HG03095 (cell line): ENCODE measurements at regions not wholly inside any gene's neighbourhood (a gene's known extent, or its start where the extent isn't known, plus 50 kb on each side); places are given as distances from the start of the nearest gene placed in this dataset.

Experiments
- ATAC-seq: cut with Tn5 transposase; IDR thresholded peaks from one replicate; pipeline ENCODE4 v1.9.1; 2021; ENCODE audit warnings: moderate library complexity; ENCODE audit not compliant: unreplicated experiment

GRCh38 chr6:165880686-165881085, 217.6 kb upstream of the PDE10A start:
- no peak for ATAC-seq

- no peak for ATAC-seq
Observed at GRCh38 chr6:165877773-165878172, 214.7 kb upstream of the PDE10A start.

- no peak for ATAC-seq
Observed at GRCh38 chr6:165877192-165877591, 214.2 kb upstream of the PDE10A start.

- ATAC-seq: no peak
Observed at GRCh38 chr6:165876588-165876987, 213.5 kb upstream of the PDE10A start.

GRCh38 chr6:165875946-165876345, 212.9 kb upstream of the PDE10A start:
- no peak for ATAC-seq

- ATAC-seq: no peak
Observed at GRCh38 chr6:165873976-165874375, 210.9 kb upstream of the PDE10A start.

- no peak for ATAC-seq
Observed at GRCh38 chr6:165872811-165873210, 209.8 kb upstream of the PDE10A start.

GRCh38 chr6:165872311-165872710, 209.3 kb upstream of the PDE10A start:
- no peak for ATAC-seq

- no peak for ATAC-seq
Observed at GRCh38 chr6:165871571-165871970, 208.5 kb upstream of the PDE10A start.

GRCh38 chr6:165869526-165869925, 206.5 kb upstream of the PDE10A start:
- no peak for ATAC-seq

- no peak for ATAC-seq
Observed at GRCh38 chr6:165864925-165865324, 201.9 kb upstream of the PDE10A start.

- ATAC-seq: no peak
Observed at GRCh38 chr6:165864218-165864617, 201.2 kb upstream of the PDE10A start.

GRCh38 chr6:165863801-165864200, 200.8 kb upstream of the PDE10A start:
- no peak for ATAC-seq

- no peak for ATAC-seq
Observed at GRCh38 chr6:165862813-165863212, 199.8 kb upstream of the PDE10A start.

- no peak for ATAC-seq
Observed at GRCh38 chr6:165861226-165861625, 198.2 kb upstream of the PDE10A start.

GRCh38 chr6:165858586-165858985, 195.5 kb upstream of the PDE10A start:
- ATAC-seq: no peak

- no peak for ATAC-seq
Observed at GRCh38 chr6:165855856-165856255, 192.8 kb upstream of the PDE10A start.

- no peak for ATAC-seq
Observed at GRCh38 chr6:165854863-165855593, 192.0 kb upstream of the PDE10A start.

- no peak for ATAC-seq
Observed at GRCh38 chr6:165854061-165854862, 191.2 kb upstream of the PDE10A start.

- no peak for ATAC-seq
Observed at GRCh38 chr6:165852676-165853075, 189.6 kb upstream of the PDE10A start.

- ATAC-seq: peak; percentile 86
Observed at GRCh38 chr6:165850434-165851019, 187.5 kb upstream of the PDE10A start.
